ENCODE measurements at regions not wholly inside any gene's neighbourhood (a gene's known extent, or its start where the extent isn't known, plus 50 kb on each side); places are given as distances from the start of the nearest gene placed in this dataset.

DNA sequence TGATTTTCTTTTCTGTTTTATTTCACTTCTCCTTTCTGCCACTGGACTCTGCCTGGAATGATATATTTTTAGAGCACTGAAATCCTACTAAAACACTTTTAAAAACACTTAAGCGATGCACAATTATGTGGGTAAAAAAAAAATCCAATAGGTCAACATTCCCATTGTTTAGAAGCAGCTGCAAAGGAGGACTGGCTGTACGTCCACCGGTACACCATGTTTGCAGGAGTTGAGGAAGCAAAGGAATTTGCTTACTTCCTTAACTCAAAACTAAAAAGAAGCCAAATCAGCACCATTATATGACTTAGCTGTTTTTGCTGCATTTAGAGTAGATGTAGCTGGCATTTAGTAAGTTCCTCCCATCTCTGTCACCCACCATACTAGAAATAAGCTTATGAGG is 186.8 kb upstream of the TMTC1 start:
- no peak overlapping the region for H3K27ac ChIP-seq
- TF ChIP-seq Cebpa-rat (IDR thresholded peaks at IDR 0.05): no peak
- H3K4me1 ChIP-seq: peaks cover 25% of the 10 kb centered on the region
- no peaks in the 10 kb centered on the region for H3K27me3 ChIP-seq
- no peak overlapping the region for H3K4me3 ChIP-seq
- H3K36me3 ChIP-seq: no peaks in the 10 kb centered on the region
- no peak overlapping the region for H3K9ac ChIP-seq
- H4K20me1 ChIP-seq: no peaks in the 10 kb centered on the region
- H3K4me2 ChIP-seq: peak overlapping the region; percentile 4; the same call in 1 of the 2 replicates
- no peaks in the 10 kb centered on the region for H3K9me3 ChIP-seq

DNA sequence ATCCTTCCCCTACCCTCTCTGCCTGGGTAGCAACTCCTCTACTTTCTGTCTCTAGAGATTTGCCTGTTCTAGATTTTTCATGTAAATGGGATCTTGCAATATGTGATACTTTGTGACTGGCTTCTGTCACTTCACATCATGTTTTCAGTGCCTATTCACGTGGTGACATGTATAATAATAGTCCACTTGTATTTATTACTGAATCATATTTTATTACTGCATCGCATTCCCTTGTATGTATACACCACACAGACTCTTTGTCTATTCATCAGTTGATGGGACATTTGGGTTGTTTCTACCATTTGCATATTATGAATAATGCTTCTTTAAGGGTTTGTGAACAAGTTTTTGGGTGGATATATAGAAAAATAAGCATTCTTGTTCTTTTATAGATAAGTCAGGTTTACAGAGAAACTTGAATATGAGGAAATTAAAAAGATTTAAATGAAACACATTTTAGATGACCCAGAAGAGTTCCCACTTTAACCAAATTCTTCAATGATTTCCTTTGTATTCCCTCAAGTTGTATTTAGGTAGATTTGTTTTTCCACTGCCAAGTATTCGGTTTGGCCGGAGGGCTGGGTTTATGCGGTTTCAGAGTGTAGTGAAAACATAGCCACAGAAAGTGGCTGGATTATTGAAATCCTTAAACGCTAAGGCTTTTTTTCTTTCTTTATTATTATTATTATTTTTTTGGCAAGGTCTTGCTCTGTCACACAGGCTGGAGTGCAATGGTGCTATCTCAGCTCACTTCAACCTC is 178.7 kb upstream of the TMTC1 start:
- Histone ChIP-seq H3K9me3 (no peaks in the 10 kb centered on the region), H3K36me3 (no peaks in the 10 kb centered on the region), H3K4me1 (peaks cover 18% of the 10 kb centered on the region), H3K9ac (no peak overlapping the region), H3K4me2 (peak overlapping the region; percentile 14), H3K27ac (no peak overlapping the region), H4K20me1 (no peaks in the 10 kb centered on the region), H3K27me3 (no peaks in the 10 kb centered on the region), H3K4me3 (no peak overlapping the region)
- no peak for TF ChIP-seq Cebpa-rat (IDR thresholded peaks at IDR 0.05)

DNA sequence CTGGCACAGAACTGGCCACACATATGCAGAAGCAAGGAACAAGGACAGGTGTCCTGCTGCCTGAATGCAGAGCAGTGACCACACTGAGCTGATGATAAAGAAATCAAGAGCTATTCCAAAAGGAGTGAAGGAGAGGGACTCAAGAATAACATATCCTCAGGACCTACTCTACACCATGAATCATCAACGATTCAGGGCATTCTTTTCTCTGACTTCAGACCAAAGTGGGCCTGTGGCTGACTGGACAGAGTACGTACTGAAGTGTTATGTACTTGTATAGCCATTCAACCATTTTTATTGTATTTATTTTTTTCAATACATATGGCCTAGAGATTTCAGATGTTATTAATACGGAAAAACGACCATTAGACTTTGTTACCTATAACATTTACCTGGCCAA is 177.5 kb upstream of the TMTC1 start:
- H3K27me3 ChIP-seq: no peaks in the 10 kb centered on the region
- no peak overlapping the region for H3K9ac ChIP-seq
- no peak overlapping the region for H3K4me3 ChIP-seq
- H3K27ac ChIP-seq: no peak overlapping the region
- H3K9me3 ChIP-seq: no peaks in the 10 kb centered on the region
- no peaks in the 10 kb centered on the region for H4K20me1 ChIP-seq
- H3K4me2 ChIP-seq: no peak overlapping the region
- H3K4me1 ChIP-seq: peaks cover 18% of the 10 kb centered on the region
- TF ChIP-seq Cebpa-rat (IDR thresholded peaks at IDR 0.05): no peak
- H3K36me3 ChIP-seq: no peaks in the 10 kb centered on the region

DNA sequence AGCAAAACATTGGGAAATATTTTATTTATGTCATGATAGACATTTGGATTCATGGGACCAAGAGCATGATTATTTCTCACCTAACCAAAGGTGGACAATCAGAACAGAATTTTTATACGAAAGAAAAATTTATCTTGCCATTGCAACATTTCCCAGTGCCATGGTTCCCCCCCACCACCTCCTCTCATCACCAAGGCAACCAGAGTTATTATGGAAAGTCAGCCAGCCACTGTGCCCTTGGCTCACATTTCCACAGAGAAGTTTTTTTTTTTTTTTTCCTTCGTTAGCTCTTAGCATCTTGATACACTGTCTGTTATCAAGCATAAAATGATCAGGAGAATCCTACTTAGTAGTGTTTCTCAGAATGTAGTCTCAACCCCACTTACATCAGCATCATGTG is 176.4 kb upstream of the TMTC1 start:
- H3K4me1 ChIP-seq: peaks cover 18% of the 10 kb centered on the region
- no peak for TF ChIP-seq Cebpa-rat (IDR thresholded peaks at IDR 0.05)
- H4K20me1 ChIP-seq: no peaks in the 10 kb centered on the region
- no peak overlapping the region for H3K9ac ChIP-seq
- H3K4me2 ChIP-seq: no peak overlapping the region
- no peaks in the 10 kb centered on the region for H3K36me3 ChIP-seq
- H3K9me3 ChIP-seq: no peaks in the 10 kb centered on the region
- no peak overlapping the region for H3K27ac ChIP-seq
- no peaks in the 10 kb centered on the region for H3K27me3 ChIP-seq
- H3K4me3 ChIP-seq: no peak overlapping the region

DNA sequence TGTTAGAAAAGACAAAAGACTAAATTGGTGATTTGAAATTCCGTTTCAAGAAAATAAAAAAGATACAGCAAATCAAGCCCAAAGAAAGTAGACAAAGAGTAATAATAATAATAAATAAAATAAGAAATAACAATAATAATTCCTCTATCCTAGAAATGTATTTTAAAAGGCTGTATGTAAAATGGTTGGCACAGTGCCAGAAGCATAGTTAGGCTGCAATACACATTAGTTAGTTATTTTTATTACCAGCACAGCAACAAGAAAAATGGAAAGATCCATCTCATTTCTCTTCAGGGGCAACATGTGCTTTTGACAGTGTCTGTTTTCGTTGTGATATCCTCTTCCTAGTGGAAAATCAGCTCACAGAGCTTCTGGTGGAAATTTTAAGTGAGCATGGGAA is 174.1 kb upstream of the TMTC1 start:
- no peak for TF ChIP-seq Cebpa-rat (IDR thresholded peaks at IDR 0.05)
- Histone ChIP-seq H3K27me3 (no peaks in the 10 kb centered on the region), H3K9me3 (no peaks in the 10 kb centered on the region), H3K9ac (no peak overlapping the region), H3K4me2 (no peak overlapping the region), H3K36me3 (no peaks in the 10 kb centered on the region), H4K20me1 (no peaks in the 10 kb centered on the region), H3K27ac (no peak overlapping the region), H3K4me3 (no peak overlapping the region), H3K4me1 (peaks cover 16% of the 10 kb centered on the region)

DNA sequence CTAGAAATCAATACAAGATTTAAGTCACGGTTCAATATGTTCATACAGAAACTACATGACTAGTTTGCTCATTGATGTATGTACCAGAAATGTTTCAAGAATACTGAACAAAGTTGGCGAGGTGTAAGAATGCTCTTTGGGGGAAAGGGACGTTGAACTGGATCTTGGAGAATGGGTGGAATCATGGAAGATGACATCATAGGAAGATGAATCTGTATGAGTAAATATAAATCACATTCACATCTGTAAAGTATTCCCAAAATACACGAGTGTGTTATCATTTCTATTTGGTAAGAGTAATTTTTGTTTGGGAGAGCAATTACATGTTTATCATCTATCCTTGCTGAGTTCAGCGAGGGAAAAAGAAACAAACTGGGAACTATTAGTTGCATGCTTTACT is 162.2 kb upstream of the TMTC1 start:
- H3K36me3 ChIP-seq: no peaks in the 10 kb centered on the region
- H4K20me1 ChIP-seq: no peaks in the 10 kb centered on the region
- H3K4me2 ChIP-seq: no peak overlapping the region
- TF ChIP-seq Cebpa-rat (IDR thresholded peaks at IDR 0.05): no peak
- H3K9me3 ChIP-seq: no peaks in the 10 kb centered on the region
- H3K9ac ChIP-seq: no peak overlapping the region
- no peaks in the 10 kb centered on the region for H3K4me1 ChIP-seq
- H3K27me3 ChIP-seq: no peaks in the 10 kb centered on the region
- no peak overlapping the region for H3K27ac ChIP-seq
- no peak overlapping the region for H3K4me3 ChIP-seq

DNA sequence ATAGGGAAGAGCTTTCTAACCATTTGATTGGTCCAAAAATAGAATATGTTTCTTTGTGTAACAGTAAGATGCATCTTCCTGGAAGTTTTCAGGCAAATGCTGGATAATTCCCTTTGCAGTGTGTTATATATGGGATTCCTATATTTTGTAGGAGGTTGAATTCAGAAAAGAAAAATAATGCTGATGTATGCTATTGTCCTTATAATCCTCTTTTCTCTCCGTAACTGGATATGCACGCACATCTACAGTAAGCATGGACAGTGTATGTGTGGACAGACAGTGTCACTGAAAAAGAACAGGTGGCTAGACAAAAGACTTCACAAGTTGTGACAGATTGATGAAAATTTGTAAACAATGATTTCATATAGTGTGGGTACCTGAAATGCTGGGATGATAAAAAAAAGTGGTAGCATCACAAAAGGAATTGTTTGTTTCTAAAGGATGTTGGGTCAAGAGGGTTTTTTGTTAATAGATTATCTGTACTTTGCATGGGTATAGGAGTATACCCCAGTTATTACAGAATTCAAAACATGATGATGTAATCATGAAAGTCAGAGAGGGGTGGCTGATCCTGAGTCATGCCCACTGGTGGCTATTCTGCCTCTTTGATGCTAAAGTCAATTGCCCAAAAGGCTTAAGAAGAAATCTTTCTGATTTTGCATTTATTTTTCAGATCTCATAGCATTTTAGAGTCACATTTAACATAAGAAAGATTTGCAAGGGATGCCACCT is 160.7 kb upstream of the TMTC1 start:
- Histone ChIP-seq H3K27ac (no peak overlapping the region), H3K9ac (no peak overlapping the region), H3K4me1 (no peaks in the 10 kb centered on the region), H3K9me3 (no peaks in the 10 kb centered on the region), H4K20me1 (no peaks in the 10 kb centered on the region), H3K4me3 (no peak overlapping the region), H3K27me3 (no peaks in the 10 kb centered on the region), H3K36me3 (no peaks in the 10 kb centered on the region), H3K4me2 (no peak overlapping the region)
- TF ChIP-seq Cebpa-rat (IDR thresholded peaks at IDR 0.05): no peak

DNA sequence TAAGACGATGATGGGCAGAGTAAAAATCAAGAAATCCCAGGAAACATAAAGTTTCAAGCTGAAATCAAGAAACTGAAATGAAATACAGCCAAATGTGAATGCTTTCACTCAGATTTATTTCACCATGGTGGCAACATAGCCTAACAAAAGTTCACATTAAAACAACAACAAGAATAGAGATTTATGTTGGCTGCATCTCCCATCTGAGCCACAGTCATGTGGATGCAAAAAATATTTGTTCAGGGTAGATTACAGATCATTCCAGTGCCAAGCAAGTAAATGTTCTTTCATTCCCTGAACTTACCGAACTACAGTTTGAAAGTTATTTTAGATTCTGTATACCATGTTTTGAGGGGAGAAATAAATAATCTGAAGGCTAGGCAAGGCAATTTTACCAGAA is 159.9 kb upstream of the TMTC1 start:
- Histone ChIP-seq H3K4me3 (no peak overlapping the region), H4K20me1 (no peaks in the 10 kb centered on the region), H3K27me3 (no peaks in the 10 kb centered on the region), H3K4me2 (no peak overlapping the region), H3K9me3 (no peaks in the 10 kb centered on the region), H3K27ac (no peak overlapping the region), H3K4me1 (no peaks in the 10 kb centered on the region), H3K9ac (no peak overlapping the region), H3K36me3 (no peaks in the 10 kb centered on the region)
- TF ChIP-seq Cebpa-rat (IDR thresholded peaks at IDR 0.05): no peak

DNA sequence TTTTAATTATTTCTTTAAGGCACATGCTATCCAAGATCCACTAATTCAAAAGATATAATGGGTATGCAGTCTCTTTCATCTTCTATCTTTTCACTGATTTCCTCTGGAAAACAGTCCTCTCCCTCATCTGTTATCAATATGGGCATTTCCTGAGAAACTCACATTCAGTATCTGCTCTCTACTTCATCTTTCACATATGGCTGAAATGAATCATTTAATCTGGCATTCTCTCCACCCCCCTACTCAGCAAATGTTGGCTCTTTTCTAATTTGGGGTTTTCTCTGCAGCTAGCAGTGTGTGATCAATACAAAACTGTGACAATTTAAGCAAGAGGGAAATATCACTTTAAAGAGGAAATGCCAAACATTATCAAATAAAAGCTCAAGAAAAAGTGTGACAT is 157.1 kb upstream of the TMTC1 start:
- Histone ChIP-seq H3K27ac (no peak overlapping the region), H3K9ac (no peak overlapping the region), H3K4me1 (no peaks in the 10 kb centered on the region), H4K20me1 (no peaks in the 10 kb centered on the region), H3K27me3 (no peaks in the 10 kb centered on the region), H3K9me3 (no peaks in the 10 kb centered on the region), H3K4me2 (no peak overlapping the region), H3K4me3 (no peak overlapping the region), H3K36me3 (no peaks in the 10 kb centered on the region)
- TF ChIP-seq Cebpa-rat (IDR thresholded peaks at IDR 0.05): no peak

DNA sequence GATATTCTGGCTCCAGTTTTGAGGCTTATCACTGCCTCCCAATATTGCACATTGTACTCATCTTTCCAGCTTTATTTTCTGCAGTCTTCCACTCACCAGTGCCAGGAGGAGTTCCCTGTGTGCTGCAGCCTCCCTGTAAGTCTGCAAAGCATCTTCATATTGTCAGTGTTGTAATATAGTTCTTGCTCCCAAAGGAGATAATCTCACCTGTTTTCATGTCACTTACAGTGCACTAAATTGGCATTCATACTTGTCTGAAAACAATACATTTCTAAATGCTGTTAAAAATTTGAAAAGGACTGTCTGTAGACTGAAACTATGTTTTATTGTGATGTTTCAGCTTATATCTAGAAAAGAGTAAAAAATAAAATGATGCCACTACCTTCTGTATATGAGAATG is 146.8 kb upstream of the TMTC1 start:
- Histone ChIP-seq H3K27ac (no peak overlapping the region), H3K9me3 (no peaks in the 10 kb centered on the region), H3K4me3 (no peak overlapping the region), H4K20me1 (no peaks in the 10 kb centered on the region), H3K4me2 (no peak overlapping the region), H3K27me3 (no peaks in the 10 kb centered on the region), H3K9ac (no peak overlapping the region), H3K36me3 (no peaks in the 10 kb centered on the region), H3K4me1 (no peaks in the 10 kb centered on the region)
- TF ChIP-seq Cebpa-rat (IDR thresholded peaks at IDR 0.05): no peak

Data from BLaER1 (cell line).